ENCODE measurements at regions not wholly inside any gene's neighbourhood (a gene's known extent, or its start where the extent isn't known, plus 50 kb on each side); places are given as distances from the start of the nearest gene placed in this dataset.

- ChIA-PET POLR2A (no interaction called here), CTCF (no interaction called here)
- Histone ChIP-seq H4K20me1 (replicated peaks; ENCODE audit: control insufficient read depth, extremely low read depth, insufficient read depth, low read length) (no peaks in the 10 kb centered on the region), H3K9me1 (replicated peaks; ENCODE audit: control insufficient read depth, extremely low read depth, insufficient read depth, low read length) (no peaks in the 10 kb centered on the region), H3K4me1 (ENCODE audit: control insufficient read depth, extremely low read depth, insufficient read depth, low read length) (no peaks in the 10 kb centered on the region), H3K79me2 (ENCODE audit: control insufficient read depth, insufficient read depth, low read length) (no peaks in the 10 kb centered on the region), H2AFZ (ENCODE audit: low read depth, low read length) (no peak overlapping the region), H3K27ac (ENCODE audit: insufficient read depth, low read depth, low read length) (no peak overlapping the region), H3K36me3 (ENCODE audit: control insufficient read depth in 2 of 2, extremely low read depth in 1 of 2, insufficient read depth in 2 of 2, low read length in 2 of 2) (no peaks in the 10 kb centered on the region), H3K4me2 (ENCODE audit: insufficient read depth, low read length) (no peak overlapping the region), H3K4me3 (replicated peaks in 1 of 3; ENCODE audit: insufficient read depth in 1 of 3, low read depth in 1 of 3, low read length in 3 of 3) (no peak overlapping the region), H3K9me3 (replicated peaks; ENCODE audit: control insufficient read depth, insufficient read depth, low read length) (no peaks in the 10 kb centered on the region), H3K9ac (replicated peaks; ENCODE audit: extremely low read depth, insufficient read depth, low read length) (no peak overlapping the region), H3K27me3 (ENCODE audit: control insufficient read depth in 2 of 2, insufficient read depth in 2 of 2, low read length in 2 of 2) (no peaks in the 10 kb centered on the region)
- dilution Hi-C loops (cut with MboI; ENCODE audit: extremely low pct_ligation_motif_present, low sequenced_read_pairs) (no loop called here), intact Hi-C loops (cut with micrococcal nuclease) (no loop called here)
- TF ChIP-seq MAX (IDR thresholded peaks at IDR 0.05; ENCODE audit: insufficient read depth, insufficient read length) (no peak), POLR2AphosphoS5 (IDR thresholded peaks at IDR 0.05; ENCODE audit: insufficient read depth, low read depth, low read length) (no peak), GATA2 (IDR thresholded peaks at IDR 0.05; ENCODE audit: insufficient read depth, insufficient read length, low read depth, low read length) (no peak), EZH2 (IDR thresholded peaks at IDR 0.05; ENCODE audit: borderline replicate concordance, low read depth, low read length, severe bottlenecking) (no peak), MYC (IDR thresholded peaks at IDR 0.05; ENCODE audit: low read depth, low read length) (no peak), FOS (IDR thresholded peaks at IDR 0.05; ENCODE audit: borderline replicate concordance, insufficient read depth, low read length) (no peak), POLR2A (IDR thresholded peaks at IDR 0.05; ENCODE audit: low read depth, low read length) (no peak), CTCF (IDR thresholded peaks at IDR 0.05; ENCODE audit: extremely low read depth in 1 of 2, insufficient read depth in 1 of 2, low read depth in 1 of 2, low read length in 2 of 2) (no peak), JUN (IDR thresholded peaks at IDR 0.05; ENCODE audit: borderline replicate concordance, insufficient read depth, insufficient read length, low read depth) (no peak)
- BruUV-seq (replicated peaks), result no TSS peak
- no peak for DNase-seq (ENCODE audit: low read depth, low spot score)
- FAIRE-seq, result no peak
Measured at GRCh38 chr17:70319516-70319915, 150.2 kb downstream of the KCNJ2 start.

All from endothelial cell of umbilical vein (primary cell).